WTC11 (cell line): ENCODE measurements at regions not wholly inside any gene's neighbourhood (a gene's known extent, or its start where the extent isn't known, plus 50 kb on each side); places are given as distances from the start of the nearest gene placed in this dataset.

Experiments used
- ATF6 ChIP-seq: sonication (generic); formaldehyde crosslinking; IDR thresholded peaks from 2 replicates; pipeline ENCODE4 v1.8.1; 2023; ENCODE audit warnings: mild to moderate bottlenecking, missing genetic modification reagents
- CBFB ChIP-seq: sonication (generic); formaldehyde crosslinking; IDR thresholded peaks from 2 replicates; pipeline ENCODE4 v1.8.1; 2022; ENCODE audit warnings: mild to moderate bottlenecking, low read depth, missing genetic modification reagents
- CREB1 ChIP-seq: sonication (generic); formaldehyde crosslinking; IDR thresholded peaks from 2 replicates; pipeline ENCODE4 v1.8.0; 2023; ENCODE audit warnings: mild to moderate bottlenecking, missing genetic modification reagents
- CTCF ChIP-seq: fragments of 200-600 bp; IDR thresholded peaks from 2 replicates; pipeline ENCODE4 v1.8.0; 2022; ENCODE audit warnings: antibody characterized with exemption
- HMGXB4 ChIP-seq: sonication (generic); formaldehyde crosslinking; IDR thresholded peaks from 2 replicates; pipeline ENCODE4 v1.8.1; 2023; ENCODE audit warnings: mild to moderate bottlenecking, moderate library complexity, missing genetic modification reagents
- NR1H2 ChIP-seq: sonication (generic); formaldehyde crosslinking; IDR thresholded peaks from 2 replicates; pipeline ENCODE4 v1.9.0; 2021; ENCODE audit warnings: mild to moderate bottlenecking, moderate library complexity, missing genetic modification reagents

GRCh38 chr4:156102411-156102810 is 148.7 kb upstream of the CTSO start:
- TF ChIP-seq HMGXB4 (CRISPR knock-in tag), result no peak
- no peak for TF ChIP-seq CBFB
- no peak for TF ChIP-seq CTCF
- no peak for TF ChIP-seq NR1H2 (CRISPR knock-in tag)
- no peak for TF ChIP-seq ATF6 (CRISPR knock-in tag)
- TF ChIP-seq CREB1 (CRISPR knock-in tag), result no peak
